ENCODE measurements at regions not wholly inside any gene's neighbourhood (a gene's known extent, or its start where the extent isn't known, plus 50 kb on each side); places are given as distances from the start of the nearest gene placed in this dataset.

- TF ChIP-seq CTCF (IDR thresholded peaks at IDR 0.05) (no peak), ZFX (IDR thresholded peaks at IDR 0.05; ENCODE audit: borderline replicate concordance) (no peak)
These were observed 283.1 kb upstream of the PITRM1 start for GRCh38 chr10:3455385-3456334.

Data from 22Rv1 (cell line).